HuH-7 (cell line): ENCODE measurements at regions not wholly inside any gene's neighbourhood (a gene's known extent, or its start where the extent isn't known, plus 50 kb on each side); places are given as distances from the start of the nearest gene placed in this dataset.
"Not testable (repeated sequence)": the region's sequence is repeated elsewhere in the genome, so short reads cannot be mapped to it uniquely, and the experiment has no call there.

Experiments
- DNase-seq: peaks from one replicate; pipeline ENCODE4 v3.0.0; 2011; ENCODE audit warnings: low spot score

- DNase-seq, result no peak
Observed at GRCh38 chr12:131617596-131618302, 93.1 kb upstream of the SFSWAP start.

DNA sequence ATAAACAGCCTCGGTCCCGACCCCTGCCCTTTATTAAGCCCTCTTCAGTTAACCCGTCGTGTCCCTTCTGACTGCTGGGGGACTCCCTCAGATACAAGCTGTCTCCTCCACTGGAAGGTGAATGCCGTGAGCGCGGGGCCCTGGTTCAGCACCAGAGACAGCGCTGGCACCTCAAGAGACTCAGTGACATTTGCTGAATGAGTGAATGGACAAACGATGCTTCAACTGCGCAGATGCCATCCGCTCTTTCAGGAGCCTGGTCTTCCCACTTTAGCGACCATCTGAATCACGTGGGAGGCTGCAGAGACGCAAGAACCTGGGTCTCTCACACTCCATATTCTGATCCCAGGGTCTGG lies 92.6 kb upstream of the SFSWAP start:
- no peak for DNase-seq

DNA sequence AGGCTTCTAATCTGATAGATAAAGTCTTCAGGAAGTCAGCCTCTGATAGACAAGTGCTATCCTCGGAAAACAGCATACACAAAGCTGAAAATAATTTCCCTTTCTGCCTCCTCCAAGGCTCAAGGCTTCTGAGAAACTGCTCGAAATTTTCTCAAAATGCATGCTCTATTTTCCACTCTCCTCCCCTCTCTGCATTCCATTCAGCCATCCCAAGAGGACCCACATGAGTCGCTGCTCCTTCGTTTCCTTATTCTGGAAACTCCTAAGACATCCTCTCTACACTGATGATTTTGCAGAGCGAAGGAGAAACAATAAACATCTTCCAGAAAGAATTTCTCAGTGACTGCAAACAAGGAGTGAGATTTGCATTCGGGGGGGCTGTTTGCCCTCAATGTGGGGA lies 92.2 kb upstream of the SFSWAP start:
- no peak for DNase-seq

- DNase-seq, result no peak
Observed at GRCh38 chr12:131619106-131619642, 91.7 kb upstream of the SFSWAP start.

GRCh38 chr12:131619736-131620506 lies 91.0 kb upstream of the SFSWAP start:
- no peak for DNase-seq

GRCh38 chr12:131620520-131620919 lies 90.4 kb upstream of the SFSWAP start:
- DNase-seq, result no peak

DNA sequence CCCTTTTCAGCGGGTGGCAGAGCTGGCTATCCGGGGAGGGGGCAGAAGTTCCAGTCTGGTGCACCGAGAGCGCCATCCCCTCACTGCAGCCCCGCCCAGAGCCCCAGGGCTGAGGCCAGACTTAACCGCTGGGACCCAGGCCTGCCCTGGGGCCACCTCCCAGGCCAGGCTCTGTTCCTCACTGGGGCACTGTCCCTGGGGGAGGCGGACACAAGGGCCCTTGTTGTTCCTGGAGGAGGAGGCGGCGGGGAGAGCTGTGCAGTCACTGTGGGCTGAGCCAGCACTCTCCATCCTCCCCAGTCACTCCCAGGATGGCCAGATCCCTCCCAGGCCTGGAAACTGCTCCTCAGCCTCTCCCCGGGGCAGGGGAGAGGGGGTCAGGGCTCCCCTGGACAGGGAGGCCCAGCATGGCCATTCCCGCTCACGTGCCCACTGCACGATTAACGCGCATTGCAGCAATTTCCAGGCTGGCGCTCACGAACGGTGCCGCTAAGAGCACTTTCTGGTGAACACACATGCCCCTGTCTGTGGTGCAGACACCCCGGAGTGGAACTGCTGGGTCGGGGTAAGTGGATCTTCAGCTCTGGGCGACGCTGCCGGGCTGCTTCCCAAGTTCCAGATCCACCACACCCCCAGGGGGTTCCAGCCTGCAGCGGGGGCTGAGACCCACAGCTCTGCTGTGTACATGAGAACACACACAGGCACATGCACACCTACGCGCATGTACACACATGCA lies 89.8 kb upstream of the SFSWAP start:
- DNase-seq, result no peak

DNA sequence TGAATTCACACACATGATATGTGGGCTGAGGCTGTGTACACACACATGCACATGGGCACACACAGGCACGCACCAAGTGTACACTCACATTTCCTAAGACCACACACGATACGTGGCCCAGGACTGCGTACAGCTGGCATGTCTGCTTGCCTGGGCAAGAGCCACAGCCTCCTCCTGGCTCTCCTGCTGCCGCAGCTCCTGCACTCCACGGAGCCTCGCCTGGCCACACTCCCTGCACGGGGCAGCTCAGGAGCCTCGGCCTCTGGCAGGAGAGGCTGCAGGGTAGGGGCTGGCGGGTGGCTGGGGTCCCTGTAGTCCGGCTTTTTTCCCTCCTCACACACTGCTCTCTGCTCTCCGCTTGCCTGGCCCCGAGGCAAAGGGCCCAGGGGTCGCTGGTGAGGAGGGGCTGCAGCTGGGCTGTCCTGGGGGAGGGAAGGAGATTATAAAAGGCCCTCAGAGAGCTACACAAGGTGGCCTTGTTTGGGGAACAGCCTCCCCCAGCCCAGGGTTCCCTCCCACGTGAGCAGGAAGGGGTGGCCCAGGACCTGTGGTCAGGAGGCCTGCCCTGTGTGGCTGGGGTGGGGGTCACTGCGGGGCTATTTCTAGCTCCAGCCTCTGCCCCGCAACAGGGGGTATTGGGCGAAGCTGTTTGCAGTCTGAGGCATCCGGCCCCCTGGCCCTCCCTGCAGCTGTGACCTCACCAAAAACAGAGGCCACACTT lies 89.0 kb upstream of the SFSWAP start:
- no peak for DNase-seq

DNA sequence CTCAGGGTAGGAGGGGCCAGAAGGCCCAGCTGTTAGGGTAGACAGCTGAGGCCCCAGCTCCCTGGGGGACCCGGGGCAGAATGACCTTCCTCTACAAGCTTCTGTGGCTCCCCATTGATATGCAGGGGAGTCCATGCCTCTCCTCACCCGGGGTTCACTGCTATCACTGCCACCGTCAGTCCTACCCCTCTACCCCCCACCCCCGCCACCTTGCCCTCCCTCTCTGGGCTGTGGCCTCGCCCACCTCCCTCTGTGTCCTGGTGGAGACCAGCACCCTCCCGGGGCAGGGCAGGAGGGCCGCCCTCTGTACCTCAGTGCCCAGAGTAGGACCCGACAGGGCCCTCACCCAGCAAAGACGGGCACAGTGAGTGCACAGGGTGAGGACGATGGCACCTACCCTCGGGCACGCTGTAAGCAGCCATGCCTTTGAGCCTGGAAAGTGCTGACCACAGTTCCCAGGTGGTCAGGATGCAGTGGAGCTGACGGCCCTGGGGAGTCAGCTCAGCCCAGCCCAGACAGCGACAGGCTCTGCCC lies 88.4 kb upstream of the SFSWAP start:
- DNase-seq, result no peak

DNA sequence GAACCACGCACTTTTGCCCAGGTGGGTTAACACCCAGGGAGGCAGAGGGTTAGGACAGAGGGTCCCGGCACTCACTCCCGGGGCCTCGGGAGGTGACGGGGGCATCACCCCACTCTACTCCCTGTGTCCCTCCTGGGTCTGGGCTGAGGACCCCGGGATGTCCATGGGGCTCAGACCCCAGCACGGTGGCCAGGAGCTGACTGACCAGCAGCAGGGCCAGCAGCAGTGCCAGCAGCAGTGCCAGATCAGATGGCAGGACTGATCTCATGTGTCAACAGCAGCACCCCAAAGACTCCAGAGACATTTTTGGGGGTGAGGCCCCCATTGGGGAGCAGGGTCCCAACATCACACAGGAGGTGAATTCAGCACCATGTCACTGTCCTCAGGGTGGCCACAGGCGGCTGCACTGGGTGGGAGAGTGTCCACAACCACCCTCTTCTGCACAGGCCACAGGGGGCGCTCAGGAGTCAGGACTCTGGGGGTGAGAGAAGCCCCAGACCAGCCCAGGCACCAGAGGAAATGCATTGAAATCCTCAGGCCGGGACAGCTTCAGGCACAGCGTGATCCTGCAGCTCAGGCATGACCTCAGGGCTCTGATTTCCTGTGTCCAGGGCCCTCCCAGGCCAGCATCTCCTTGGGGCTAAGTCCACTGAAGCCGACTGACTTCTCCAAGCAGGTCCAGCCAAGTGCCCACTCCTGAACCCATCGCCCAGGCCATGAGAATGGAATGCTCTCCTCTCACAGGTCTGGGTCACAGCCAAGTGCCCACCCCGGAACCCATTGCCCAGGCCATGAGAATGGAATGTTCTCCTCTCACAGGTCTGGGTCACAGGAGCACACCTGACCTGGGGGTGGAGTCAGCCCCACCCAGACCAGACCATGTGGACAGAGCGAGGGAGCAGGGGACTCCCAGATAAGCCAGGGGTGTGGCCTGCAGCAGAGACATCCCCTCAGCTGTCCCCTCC lies 87.2 kb upstream of the SFSWAP start:
- DNase-seq, result not testable (repeated sequence)

- DNase-seq, result not testable (repeated sequence)
Observed at GRCh38 chr12:131624369-131624739, 86.5 kb upstream of the SFSWAP start.

GRCh38 chr12:131624756-131625501 lies 86.0 kb upstream of the SFSWAP start:
- not testable (repeated sequence) for DNase-seq

DNA sequence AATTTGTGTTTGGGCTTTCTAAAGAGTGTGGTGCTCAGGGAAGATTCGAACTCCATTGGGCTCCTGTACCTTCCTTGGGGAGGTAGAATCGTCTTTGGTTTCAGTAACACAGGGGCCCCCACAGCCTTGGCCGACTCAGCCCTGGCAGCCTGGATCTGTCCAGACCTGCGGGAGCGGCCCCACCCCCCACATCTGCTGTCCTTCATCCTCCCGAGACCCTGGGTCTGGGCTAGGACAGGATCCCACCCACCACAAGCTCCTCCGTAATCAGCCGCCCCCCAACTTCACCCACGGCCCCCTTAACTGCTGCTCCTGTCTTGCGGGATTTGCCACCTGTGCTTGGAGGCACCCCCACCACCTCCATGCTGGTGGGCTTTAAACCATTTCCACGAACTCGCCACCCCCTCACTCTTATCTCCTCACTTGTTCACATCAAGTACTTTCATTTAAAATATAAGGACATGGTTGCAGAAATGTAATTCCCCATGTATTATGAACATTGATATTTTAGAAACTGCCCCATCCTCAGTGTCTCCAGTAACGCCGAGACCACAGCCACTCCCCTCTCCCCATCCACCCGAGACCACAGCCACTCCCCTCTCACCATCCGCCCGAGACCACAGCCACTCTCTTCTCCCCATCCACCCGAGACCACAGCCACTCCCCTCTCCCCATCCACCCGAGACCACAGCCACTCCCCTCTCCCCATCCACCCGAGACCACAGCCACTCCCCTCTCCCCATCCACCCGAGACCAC lies 84.7 kb upstream of the SFSWAP start:
- not testable (repeated sequence) for DNase-seq

DNA sequence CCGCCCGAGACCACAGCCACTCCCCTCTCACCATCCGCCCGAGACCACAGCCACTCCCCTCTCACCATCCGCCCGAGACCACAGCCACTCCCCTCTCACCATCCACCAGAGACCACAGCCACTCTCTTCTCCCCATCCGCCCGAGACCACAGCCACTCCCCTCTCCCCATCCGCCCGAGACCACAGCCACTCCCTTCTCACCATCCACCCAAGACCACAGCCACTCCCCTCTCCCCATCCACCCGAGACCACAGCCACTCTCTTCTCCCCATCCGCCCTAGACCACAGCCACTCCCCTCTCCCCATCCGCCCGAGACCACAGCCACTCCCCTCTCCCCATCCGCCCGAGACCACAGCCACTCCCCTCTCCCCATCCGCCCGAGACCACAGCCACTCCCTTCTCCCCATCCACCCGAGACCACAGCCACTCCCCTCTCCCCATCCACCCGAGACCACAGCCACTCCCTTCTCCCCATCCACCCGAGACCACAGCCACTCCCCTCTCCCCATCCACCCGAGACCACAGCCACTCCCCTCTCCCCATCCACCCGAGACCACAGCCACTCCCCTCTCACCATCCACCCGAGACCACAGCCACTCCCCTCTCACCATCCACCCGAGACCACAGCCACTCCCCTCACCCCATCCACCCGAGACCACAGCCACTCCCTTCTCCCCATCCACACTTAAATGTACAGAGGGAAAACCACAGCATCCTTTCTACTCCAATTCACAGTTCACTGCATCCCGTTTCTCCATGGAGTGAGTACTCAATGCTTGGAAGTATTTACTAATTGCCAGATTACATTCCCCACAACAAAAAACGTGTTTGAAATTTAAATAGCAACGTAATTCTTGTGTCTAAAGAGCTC lies 83.5 kb upstream of the SFSWAP start:
- not testable (repeated sequence) for DNase-seq

DNA sequence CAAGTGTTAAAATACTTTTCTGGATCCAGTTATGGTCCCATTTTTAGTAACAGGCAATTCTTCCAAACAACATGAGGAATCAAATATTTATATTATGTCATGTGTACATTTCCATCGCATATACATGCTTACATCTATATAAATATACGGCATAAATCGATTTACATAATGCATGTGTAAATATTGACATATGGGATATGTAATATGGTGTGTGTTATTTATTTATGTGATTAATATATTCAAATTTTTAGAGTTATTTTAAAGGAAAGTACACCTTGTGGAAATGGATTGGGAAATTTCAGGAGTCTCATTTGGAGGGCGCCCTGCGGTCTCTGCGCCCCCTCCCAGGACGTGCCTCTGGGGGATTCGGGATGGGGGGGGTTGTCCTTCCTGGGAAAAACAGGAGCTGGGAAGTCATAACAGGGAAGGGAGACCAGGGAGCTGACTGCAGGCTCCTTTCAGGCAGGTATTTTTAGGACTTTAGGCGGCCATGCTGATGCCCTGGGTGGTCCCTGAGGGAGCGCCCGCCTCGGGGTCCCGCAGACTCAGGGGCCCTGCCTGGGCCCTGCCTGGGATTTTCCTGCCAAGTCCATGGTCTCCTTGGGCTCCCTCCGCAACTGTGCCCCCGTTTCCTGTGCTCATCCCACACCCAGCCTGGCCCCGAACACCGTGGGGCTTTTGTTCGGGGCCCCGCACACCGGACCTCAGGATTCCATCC lies 82.7 kb upstream of the SFSWAP start:
- DNase-seq, result no peak

DNA sequence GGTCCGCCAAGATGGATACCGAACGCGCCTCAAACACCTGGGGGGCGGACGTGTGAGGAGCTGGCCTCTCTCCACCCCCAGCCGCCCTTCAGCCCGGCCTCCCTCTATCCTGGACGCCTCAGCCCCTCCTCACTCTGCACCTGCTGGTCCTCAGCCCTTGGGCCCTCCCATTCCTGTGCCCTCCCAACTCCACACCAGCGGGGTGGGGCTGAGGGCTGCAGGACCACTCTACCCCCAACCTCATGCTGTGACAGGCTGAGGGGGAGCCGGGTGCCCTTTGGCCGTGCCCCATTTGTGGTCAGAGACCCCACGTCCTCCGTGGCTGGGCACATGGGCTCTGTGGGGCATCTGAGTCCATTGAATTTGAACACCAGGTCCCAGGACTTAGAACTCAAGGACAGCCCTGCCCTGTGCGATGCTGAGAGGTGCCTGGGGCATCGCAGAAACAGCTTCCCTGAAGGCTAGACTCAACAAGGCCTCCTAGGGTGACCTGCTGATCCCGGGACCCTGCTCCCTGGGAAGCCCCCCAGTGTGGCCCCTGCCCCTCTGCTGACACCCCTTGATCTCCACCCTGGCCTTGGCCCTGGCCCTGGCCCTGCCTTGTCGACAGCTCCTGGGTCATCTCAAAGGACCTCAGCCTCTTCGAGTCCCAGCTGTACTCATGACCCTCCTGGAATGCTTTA lies 82.0 kb upstream of the SFSWAP start:
- no peak for DNase-seq

- DNase-seq, result no peak
Observed at GRCh38 chr12:131631230-131631629, 79.7 kb upstream of the SFSWAP start.
